ENCODE measurements at regions not wholly inside any gene's neighbourhood (a gene's known extent, or its start where the extent isn't known, plus 50 kb on each side); places are given as distances from the start of the nearest gene placed in this dataset.
"Not testable (repeated sequence)": the region's sequence is repeated elsewhere in the genome, so short reads cannot be mapped to it uniquely, and the experiment has no call there.

DNA sequence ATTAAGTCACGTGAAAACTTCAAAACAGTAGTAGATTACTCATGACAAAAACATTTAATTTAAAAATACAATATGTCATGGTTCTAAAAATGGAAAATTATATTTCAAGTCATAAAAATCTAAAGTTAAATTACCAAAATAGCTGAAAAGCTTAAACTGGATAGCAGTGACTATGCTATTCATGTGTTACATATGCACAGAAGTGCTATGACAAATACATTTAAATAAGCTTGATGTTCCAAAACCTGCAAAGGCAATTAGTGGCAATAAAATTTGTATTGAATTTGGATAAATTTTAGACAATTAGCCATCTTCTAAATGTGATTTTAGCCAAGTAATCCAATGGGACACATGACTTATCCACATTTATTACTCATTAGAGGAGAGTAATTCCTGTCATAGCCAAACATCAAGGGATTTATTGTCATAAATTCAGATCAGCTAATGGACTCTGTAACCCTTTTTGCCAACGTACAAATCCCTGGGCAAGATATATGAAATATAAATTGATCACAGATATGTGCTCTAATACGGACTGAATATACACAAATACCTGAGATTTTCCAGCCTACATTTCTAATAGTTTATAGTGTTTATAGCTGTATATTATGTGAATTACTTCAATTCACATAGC, 419.4 kb downstream of the ISL1 start:
- ATAC-seq (no peak), DNase-seq (no peak)
- Mint-ChIP-seq H3K27me3 (no peaks in the 10 kb centered on the region), H3K27ac (no peak overlapping the region), H3K36me3 (no peaks in the 10 kb centered on the region), H3K4me3 (no peak overlapping the region), H3K9me3 (ENCODE audit: low read depth) (no peaks in the 10 kb centered on the region), H3K4me1 (no peaks in the 10 kb centered on the region)
- CTCF ChIA-PET, result no interaction called here

DNA sequence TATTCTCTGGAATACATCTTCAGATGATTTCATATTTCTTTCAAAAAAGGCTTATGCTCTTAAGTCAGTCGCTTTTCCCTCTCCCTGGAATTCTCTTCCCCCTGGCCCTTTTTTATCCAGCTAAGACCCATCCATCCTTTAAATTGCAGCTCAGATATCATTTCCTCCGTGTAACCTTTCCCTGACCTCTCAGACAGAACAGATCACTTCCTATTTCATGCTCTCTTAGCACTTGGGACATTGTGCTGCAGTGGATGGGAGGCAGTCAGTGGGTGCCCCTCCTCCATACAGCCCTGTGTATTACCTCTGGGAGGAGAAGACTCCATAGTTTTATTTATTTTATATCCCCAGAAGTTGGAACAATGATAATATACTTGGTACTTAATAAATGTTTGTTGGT, 423.4 kb downstream of the ISL1 start:
- CTCF ChIA-PET, result no interaction called here
- no peak overlapping the region for H3K27ac Mint-ChIP-seq
- H3K9me3 Mint-ChIP-seq (ENCODE audit: low read depth), result no peaks in the 10 kb centered on the region
- no peaks in the 10 kb centered on the region for H3K4me1 Mint-ChIP-seq
- no peaks in the 10 kb centered on the region for H3K36me3 Mint-ChIP-seq
- no peak overlapping the region for H3K4me3 Mint-ChIP-seq
- ATAC-seq (no peak), DNase-seq (no peak)
- no peaks in the 10 kb centered on the region for H3K27me3 Mint-ChIP-seq

DNA sequence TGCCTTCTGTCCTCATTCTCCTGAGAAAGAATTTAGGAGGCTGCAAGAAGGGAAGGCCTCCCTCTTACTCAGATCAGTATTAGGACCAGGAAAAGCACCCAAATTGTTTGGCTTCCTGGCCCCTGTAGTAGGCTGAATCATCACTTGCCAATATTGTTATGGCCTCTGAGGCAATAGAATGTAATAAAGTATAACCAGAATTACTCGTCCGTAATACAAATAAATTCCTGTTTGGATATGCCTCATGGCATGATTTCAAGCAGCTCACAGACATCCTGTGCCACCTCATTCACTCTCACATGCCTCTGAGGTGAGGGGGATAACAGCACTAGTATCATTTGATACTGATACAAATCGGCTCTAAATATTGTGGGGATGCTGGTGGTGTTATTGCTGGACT, 427.3 kb downstream of the ISL1 start:
- Mint-ChIP-seq H3K36me3 (no peaks in the 10 kb centered on the region), H3K27ac (no peak overlapping the region), H3K4me3 (no peak overlapping the region), H3K9me3 (ENCODE audit: low read depth) (no peaks in the 10 kb centered on the region), H3K27me3 (no peaks in the 10 kb centered on the region), H3K4me1 (no peaks in the 10 kb centered on the region)
- DNase-seq (no peak), ATAC-seq (no peak)
- CTCF ChIA-PET, result no interaction called here

DNA sequence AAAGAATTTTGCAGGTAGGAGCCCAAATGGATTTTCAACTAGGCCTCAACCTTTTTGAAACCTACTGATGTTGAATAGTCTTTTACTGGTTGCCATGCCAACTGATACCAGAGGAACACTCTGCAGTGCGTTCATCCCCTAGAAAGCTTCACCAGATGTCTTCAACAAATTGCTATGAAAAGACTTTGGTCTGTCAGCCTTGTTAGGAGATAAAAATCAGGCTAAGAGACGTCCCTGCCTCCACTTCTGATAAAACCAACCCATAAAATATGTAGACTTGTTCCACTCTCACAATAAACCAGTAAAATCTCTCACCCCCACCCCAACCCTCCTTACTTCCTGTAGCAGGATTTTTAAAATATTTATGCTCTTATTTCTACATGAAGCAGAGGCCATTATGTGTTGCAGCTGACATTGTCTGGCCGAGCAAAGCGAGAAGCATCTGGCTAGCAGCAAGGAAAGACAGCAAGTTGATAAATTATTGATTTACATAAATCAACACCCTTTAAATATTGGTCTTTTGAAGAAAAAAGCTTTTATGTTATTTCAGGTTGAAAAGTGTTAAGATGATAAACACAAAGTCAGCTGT, 428.7 kb downstream of the ISL1 start:
- Mint-ChIP-seq H3K4me3 (no peak overlapping the region), H3K4me1 (no peaks in the 10 kb centered on the region), H3K36me3 (no peaks in the 10 kb centered on the region), H3K27ac (no peak overlapping the region), H3K27me3 (no peaks in the 10 kb centered on the region), H3K9me3 (ENCODE audit: low read depth) (no peaks in the 10 kb centered on the region)
- CTCF ChIA-PET, result no interaction called here
- no peak for ATAC-seq
- DNase-seq, result no peak

DNA sequence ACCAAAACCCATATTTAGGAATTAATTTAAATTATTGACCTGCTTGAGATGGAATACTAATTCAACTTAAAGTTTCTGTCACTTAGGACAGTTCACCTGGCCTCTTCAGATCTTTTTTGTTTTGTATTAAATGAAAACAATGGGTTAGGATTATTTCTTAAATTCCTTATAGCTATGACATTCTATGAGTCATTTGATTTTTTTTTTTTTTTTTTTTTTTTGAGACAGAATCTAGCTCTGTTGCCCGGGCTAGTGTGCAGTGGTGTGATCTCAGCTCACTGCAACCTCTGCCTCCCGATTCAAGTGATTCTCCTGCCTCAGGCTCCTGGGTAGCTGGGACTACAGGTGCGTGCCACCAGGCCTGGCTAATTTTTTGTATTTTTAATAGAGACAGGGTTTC, 431.6 kb downstream of the ISL1 start:
- H3K36me3 Mint-ChIP-seq; CTCF ChIA-PET; DNase-seq; H3K4me3 Mint-ChIP-seq; H3K9me3 Mint-ChIP-seq (ENCODE audit: low read depth); H3K27me3 Mint-ChIP-seq; ATAC-seq; H3K4me1 Mint-ChIP-seq; H3K27ac Mint-ChIP-seq: not testable (repeated sequence)

DNA sequence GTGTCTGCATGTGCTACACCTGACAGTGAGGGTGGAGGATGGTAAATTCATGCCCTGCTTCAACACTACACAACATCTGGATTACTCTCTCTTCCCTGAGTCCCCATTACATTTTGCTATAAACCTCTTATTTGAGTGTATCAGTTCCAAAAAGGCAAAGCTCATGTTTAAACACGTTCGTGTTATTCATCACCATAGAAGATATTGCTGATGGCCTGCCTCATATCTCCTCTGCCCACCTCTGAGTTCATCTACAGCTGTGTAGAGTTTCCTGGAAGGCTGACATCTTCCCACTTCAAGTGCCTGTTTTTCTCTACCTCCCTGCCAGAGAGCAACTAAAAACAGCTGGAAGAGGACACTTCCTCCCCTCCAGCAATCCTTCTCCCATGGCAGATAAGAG, 433.2 kb downstream of the ISL1 start:
- ATAC-seq (no peak), DNase-seq (no peak)
- Mint-ChIP-seq H3K4me3 (no peak overlapping the region), H3K36me3 (no peaks in the 10 kb centered on the region), H3K27ac (no peak overlapping the region), H3K9me3 (ENCODE audit: low read depth) (no peaks in the 10 kb centered on the region), H3K27me3 (no peaks in the 10 kb centered on the region), H3K4me1 (no peaks in the 10 kb centered on the region)
- CTCF ChIA-PET, result no interaction called here

DNA sequence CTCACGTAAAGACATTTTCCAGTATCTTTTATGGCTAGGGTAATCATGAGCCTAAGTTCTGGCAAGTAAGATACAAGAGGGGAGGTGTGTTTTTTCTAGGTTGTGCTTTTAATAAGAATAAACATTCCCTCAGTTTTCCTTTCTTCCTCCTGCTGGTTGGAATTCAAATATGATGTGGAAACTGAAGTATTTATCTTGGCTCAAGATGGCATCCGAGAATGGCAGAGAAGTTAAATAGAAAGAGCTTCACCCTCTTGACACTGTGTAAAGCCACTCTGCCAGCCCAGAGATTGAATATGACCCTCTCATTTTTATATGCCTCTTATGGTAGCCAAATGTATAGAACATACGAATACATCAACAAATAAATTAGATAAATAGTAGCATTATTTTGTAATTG, 438.4 kb downstream of the ISL1 start:
- Mint-ChIP-seq H3K36me3 (no peaks in the 10 kb centered on the region), H3K9me3 (ENCODE audit: low read depth) (no peaks in the 10 kb centered on the region), H3K27me3 (no peaks in the 10 kb centered on the region), H3K4me3 (no peak overlapping the region), H3K4me1 (no peaks in the 10 kb centered on the region), H3K27ac (no peak overlapping the region)
- CTCF ChIA-PET, result no interaction called here
- DNase-seq (no peak), ATAC-seq (no peak)

DNA sequence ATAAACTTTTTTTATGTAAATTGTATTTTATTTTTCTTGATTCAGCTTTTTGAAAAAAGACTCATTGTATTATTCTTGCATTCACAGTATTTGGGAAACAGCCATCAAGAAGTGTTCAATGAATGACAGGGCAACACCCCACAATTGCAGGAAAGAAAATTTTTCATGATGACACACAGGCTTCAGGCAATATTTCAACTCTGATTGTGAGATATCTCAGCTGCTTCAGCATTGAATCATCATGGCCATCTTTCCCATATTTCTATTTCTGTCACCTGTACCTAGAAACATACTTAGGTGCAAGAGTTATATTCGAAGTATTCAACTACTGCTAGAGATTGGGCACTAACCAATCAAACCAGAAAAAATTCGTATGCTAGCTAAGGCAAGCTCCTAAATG, 446.0 kb downstream of the ISL1 start:
- CTCF ChIA-PET, result no interaction called here
- DNase-seq (no peak), ATAC-seq (no peak)
- Mint-ChIP-seq H3K27me3 (no peaks in the 10 kb centered on the region), H3K4me3 (no peak overlapping the region), H3K27ac (no peak overlapping the region), H3K36me3 (no peaks in the 10 kb centered on the region), H3K4me1 (no peaks in the 10 kb centered on the region), H3K9me3 (ENCODE audit: low read depth) (peaks cover 1% of the 10 kb centered on the region)

DNA sequence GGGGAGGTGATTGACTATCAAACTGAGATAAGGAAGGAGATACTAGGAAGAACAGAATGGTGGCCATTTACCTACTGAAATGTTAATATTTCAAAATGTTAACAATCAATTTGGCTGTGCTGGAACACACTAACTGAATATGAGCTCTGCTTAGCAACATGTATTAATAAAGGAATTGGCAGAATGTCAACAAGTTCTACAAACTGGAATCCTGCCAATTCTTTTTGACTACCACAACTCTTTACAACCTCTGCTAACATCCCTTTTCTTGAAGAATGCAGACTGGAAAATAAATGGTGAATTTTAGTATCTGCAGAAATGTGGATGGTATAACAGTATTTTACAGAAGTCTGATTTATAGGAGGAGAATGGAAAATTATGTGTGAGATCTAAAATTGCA, 446.4 kb downstream of the ISL1 start:
- Mint-ChIP-seq H3K4me3 (no peak overlapping the region), H3K27ac (no peak overlapping the region), H3K27me3 (no peaks in the 10 kb centered on the region), H3K9me3 (ENCODE audit: low read depth) (peaks cover 1% of the 10 kb centered on the region), H3K4me1 (no peaks in the 10 kb centered on the region), H3K36me3 (no peaks in the 10 kb centered on the region)
- ATAC-seq, result no peak
- DNase-seq, result no peak
- CTCF ChIA-PET, result no interaction called here

DNA sequence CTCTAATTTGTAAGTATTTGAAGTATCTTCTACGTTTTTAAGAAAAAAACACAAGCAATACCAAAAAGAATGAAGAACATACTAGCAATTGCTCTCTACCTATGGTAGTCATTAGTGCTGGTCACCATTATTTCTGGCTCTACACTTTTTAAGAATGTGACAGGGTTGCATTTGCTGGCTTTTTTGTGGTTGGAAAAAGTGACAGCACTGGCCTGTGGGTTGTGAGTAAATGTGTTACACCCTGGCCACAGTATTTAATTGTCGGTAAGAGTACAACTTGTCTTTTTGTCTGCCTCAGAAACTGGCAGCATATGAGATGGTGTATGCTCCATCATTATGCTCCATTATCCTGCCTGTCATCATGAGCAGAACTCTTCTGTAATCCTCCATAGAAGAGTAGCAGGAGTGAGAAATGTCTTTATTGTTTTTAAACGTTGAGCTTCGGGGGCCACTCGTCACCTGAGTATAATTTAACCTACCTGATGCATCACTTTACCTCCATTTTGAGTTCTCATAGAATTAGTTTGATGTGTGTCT, 449.8 kb downstream of the ISL1 start:
- DNase-seq (no peak), ATAC-seq (no peak)
- Mint-ChIP-seq H3K27ac (no peak overlapping the region), H3K4me1 (no peaks in the 10 kb centered on the region), H3K9me3 (ENCODE audit: low read depth) (peaks cover 1% of the 10 kb centered on the region), H3K4me3 (no peak overlapping the region), H3K36me3 (no peaks in the 10 kb centered on the region), H3K27me3 (no peaks in the 10 kb centered on the region)
- CTCF ChIA-PET, result no interaction called here

DNA sequence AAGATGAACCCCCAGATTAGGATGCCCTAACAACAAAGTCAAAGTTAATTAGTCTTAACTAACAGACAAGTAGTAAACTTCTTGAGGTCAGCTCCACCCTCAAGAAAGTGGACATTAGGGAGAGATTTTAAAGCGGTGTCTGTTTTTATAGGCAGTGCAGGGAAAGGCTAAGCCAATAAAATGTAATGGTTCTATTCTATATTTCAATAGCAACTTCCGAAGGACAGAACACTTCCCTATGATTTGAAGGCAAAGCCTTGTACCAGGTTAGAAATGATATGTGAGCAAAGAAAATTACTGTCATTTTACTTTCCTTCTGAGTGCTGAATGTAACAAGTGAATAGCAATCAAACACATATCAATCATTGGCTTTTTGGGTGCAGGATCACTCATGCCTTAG, 455.2 kb downstream of the ISL1 start:
- Mint-ChIP-seq H3K27me3 (no peaks in the 10 kb centered on the region), H3K4me3 (no peak overlapping the region), H3K36me3 (no peaks in the 10 kb centered on the region), H3K4me1 (no peaks in the 10 kb centered on the region), H3K9me3 (ENCODE audit: low read depth) (peaks cover 2% of the 10 kb centered on the region), H3K27ac (no peak overlapping the region)
- CTCF ChIA-PET, result no interaction called here
- ATAC-seq, result no peak
- no peak for DNase-seq

DNA sequence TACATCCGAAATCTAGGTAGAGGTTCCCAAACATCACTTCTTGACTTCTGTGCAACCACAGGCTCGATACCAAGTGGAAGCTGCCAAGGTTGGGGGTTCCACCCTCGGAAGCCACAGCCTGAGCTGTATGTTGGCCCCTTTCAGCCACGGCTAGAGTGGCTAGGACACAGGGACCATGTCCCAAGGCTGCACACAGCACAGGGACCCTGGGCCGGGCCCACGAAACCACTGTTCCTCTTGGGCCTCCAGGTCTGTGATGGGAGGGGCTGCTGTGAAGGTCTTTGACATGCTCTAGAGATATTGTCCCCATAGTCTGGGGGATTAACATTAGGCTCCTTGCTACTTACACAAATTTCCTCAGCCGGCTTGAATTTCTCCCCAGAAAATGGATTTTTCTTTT, 460.6 kb downstream of the ISL1 start:
- CTCF ChIA-PET, result no interaction called here
- no peak for DNase-seq
- Mint-ChIP-seq H3K27me3 (no peaks in the 10 kb centered on the region), H3K27ac (no peak overlapping the region), H3K9me3 (ENCODE audit: low read depth) (peaks cover 4% of the 10 kb centered on the region), H3K36me3 (no peaks in the 10 kb centered on the region), H3K4me1 (no peaks in the 10 kb centered on the region), H3K4me3 (no peak overlapping the region)
- ATAC-seq, result no peak

DNA sequence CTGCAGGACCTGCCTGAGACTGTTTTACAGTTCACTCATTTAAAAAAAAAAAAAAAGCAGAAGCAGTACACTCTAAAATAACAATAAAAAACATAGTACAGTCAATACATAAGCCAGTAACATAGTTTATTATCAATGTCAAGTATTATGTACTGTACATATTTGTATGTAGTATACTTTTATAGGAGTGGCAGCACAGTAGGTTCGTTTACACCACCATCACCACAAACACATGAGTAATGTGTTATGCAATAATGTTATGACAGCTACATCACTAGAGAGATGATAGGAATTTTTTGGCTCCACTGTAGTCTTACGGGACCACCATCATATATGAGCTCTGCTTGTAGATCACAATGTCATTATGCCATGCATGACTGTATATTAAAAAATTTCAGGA, 462.8 kb downstream of the ISL1 start:
- DNase-seq (no peak), ATAC-seq (no peak)
- Mint-ChIP-seq H3K36me3 (no peaks in the 10 kb centered on the region), H3K27me3 (no peaks in the 10 kb centered on the region), H3K4me1 (no peaks in the 10 kb centered on the region), H3K9me3 (ENCODE audit: low read depth) (peaks cover 4% of the 10 kb centered on the region), H3K27ac (no peak overlapping the region), H3K4me3 (no peak overlapping the region)
- CTCF ChIA-PET, result no interaction called here

DNA sequence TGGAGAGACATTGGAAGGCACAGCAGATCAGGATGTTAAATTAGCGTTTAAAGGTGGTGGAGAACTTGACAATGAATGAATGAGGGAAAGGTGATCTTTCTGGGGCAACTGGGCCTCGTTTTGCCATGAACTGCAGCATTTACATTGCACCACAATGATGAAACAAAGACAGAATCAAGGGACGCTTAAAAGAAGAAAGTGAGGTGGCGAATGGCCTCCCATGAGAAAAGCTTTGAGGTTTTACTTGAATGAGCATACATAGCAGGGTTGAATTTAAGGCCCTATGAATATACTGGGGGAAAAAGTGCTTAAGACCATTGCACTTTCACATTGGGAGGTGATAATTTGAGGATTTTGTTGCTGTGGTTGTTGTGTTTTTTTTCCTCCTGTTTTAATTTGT, 476.4 kb downstream of the ISL1 start:
- ATAC-seq (no peak), DNase-seq (no peak)
- CTCF ChIA-PET, result no interaction called here
- Mint-ChIP-seq H3K4me1 (no peaks in the 10 kb centered on the region), H3K9me3 (ENCODE audit: low read depth) (no peaks in the 10 kb centered on the region), H3K36me3 (no peaks in the 10 kb centered on the region), H3K27me3 (no peaks in the 10 kb centered on the region), H3K27ac (no peak overlapping the region), H3K4me3 (no peak overlapping the region)

DNA sequence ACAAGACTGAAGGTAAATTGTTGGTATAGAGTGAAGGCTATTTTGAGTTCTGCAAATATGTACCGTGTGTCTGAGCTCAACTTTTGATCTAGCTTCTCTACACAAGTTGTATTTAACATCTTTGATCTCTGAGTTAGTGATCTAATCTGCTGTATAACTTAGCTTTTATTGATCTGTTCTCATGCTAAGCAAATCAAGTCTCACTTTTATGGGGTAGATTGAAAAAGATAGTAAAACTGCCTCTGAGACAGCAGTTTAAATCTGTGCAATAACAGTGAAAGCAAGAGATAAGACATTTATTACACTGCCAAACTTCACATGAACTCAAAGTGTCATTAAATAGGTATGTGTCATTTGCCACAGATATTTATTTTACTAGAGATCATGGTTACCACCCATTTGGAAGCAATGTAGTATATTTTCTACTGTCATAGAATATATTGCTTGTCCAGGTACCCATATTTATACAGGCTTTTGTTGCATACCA, 477.3 kb downstream of the ISL1 start:
- no peak overlapping the region for H3K27ac Mint-ChIP-seq
- H3K4me1 Mint-ChIP-seq, result no peaks in the 10 kb centered on the region
- no peak overlapping the region for H3K4me3 Mint-ChIP-seq
- DNase-seq, result no peak
- no peaks in the 10 kb centered on the region for H3K36me3 Mint-ChIP-seq
- ATAC-seq, result no peak
- CTCF ChIA-PET, result no interaction called here
- no peaks in the 10 kb centered on the region for H3K9me3 Mint-ChIP-seq (ENCODE audit: low read depth)
- H3K27me3 Mint-ChIP-seq, result no peaks in the 10 kb centered on the region
